ENCODE measurements at regions not wholly inside any gene's neighbourhood (a gene's known extent, or its start where the extent isn't known, plus 50 kb on each side); places are given as distances from the start of the nearest gene placed in this dataset.

GRCh38 chr5:158126442-158127405, 267.8 kb upstream of the CLINT1 start:
- no peak for DNase-seq (ENCODE audit: low spot score)
- intact Hi-C loops (cut with DNase I): no loop called here

- DNase-seq (ENCODE audit: low spot score): no peak
- intact Hi-C loops (cut with DNase I): no loop called here
Measured at GRCh38 chr5:158124606-158125316, 265.8 kb upstream of the CLINT1 start.

GRCh38 chr5:158123595-158123994, 264.6 kb upstream of the CLINT1 start:
- intact Hi-C loops (cut with DNase I): no loop called here
- DNase-seq (ENCODE audit: low spot score): no peak

GRCh38 chr5:158121678-158122077, 262.7 kb upstream of the CLINT1 start:
- DNase-seq (ENCODE audit: low spot score): no peak
- intact Hi-C loops (cut with DNase I): no loop called here

GRCh38 chr5:158120760-158121159, 261.8 kb upstream of the CLINT1 start:
- no peak for DNase-seq (ENCODE audit: low spot score)
- intact Hi-C loops (cut with DNase I): no loop called here

GRCh38 chr5:158119961-158120723, 261.2 kb upstream of the CLINT1 start:
- intact Hi-C loops (cut with DNase I): no loop called here
- DNase-seq (ENCODE audit: low spot score): no peak

- DNase-seq (ENCODE audit: low spot score): no peak
- intact Hi-C loops (cut with DNase I): no loop called here
Measured at GRCh38 chr5:158117467-158118160, 258.7 kb upstream of the CLINT1 start.

- no peak for DNase-seq (ENCODE audit: low spot score)
- intact Hi-C loops (cut with DNase I): no loop called here
Measured at GRCh38 chr5:158116965-158117364, 258.0 kb upstream of the CLINT1 start.

GRCh38 chr5:158115468-158115867, 256.5 kb upstream of the CLINT1 start:
- intact Hi-C loops (cut with DNase I): no loop called here
- DNase-seq (ENCODE audit: low spot score): no peak

GRCh38 chr5:158108177-158108576, 249.2 kb upstream of the CLINT1 start:
- DNase-seq (ENCODE audit: low spot score): no peak
- intact Hi-C loops (cut with DNase I): no loop called here

- intact Hi-C loops (cut with DNase I): no loop called here
- no peak for DNase-seq (ENCODE audit: low spot score)
Measured at GRCh38 chr5:158100373-158100888, 241.5 kb upstream of the CLINT1 start.

- intact Hi-C loops (cut with DNase I): no loop called here
- DNase-seq (ENCODE audit: low spot score): no peak
Measured at GRCh38 chr5:158099571-158100105, 240.7 kb upstream of the CLINT1 start.

- intact Hi-C loops (cut with DNase I): no loop called here
Measured at GRCh38 chr5:158096835-158097234, 237.9 kb upstream of the CLINT1 start.

GRCh38 chr5:158086856-158087255, 227.9 kb upstream of the CLINT1 start:
- no peak for DNase-seq (ENCODE audit: low spot score)
- intact Hi-C loops (cut with DNase I): no loop called here

More at GRCh38 chr5:158096835-158097234, 237.9 kb upstream of the CLINT1 start:
- DNase-seq (ENCODE audit: low spot score): no peak

- DNase-seq (ENCODE audit: low spot score): no peak
- intact Hi-C loops (cut with DNase I): no loop called here
Measured at GRCh38 chr5:158084292-158084691, 225.3 kb upstream of the CLINT1 start.

- intact Hi-C loops (cut with DNase I): no loop called here
- no peak for DNase-seq (ENCODE audit: low spot score)
Measured at GRCh38 chr5:158082696-158083287, 223.8 kb upstream of the CLINT1 start.

GRCh38 chr5:158080112-158080511, 221.2 kb upstream of the CLINT1 start:
- intact Hi-C loops (cut with DNase I): no loop called here
- DNase-seq (ENCODE audit: low spot score): no peak

GRCh38 chr5:158079097-158079496, 220.2 kb upstream of the CLINT1 start:
- intact Hi-C loops (cut with DNase I): loop anchor here (5.0 kb wide), 2 partner anchors 1028 to 1053 kb away; no protein-coding TSS in a partner anchor
- DNase-seq (ENCODE audit: low spot score): no peak

Data from cardiac septum (tissue), 1 donor.